Smooth muscle cell (in vitro differentiated cells): ENCODE measurements at regions not wholly inside any gene's neighbourhood (a gene's known extent, or its start where the extent isn't known, plus 50 kb on each side); places are given as distances from the start of the nearest gene placed in this dataset.

ENCODE experiments used
- DNase-seq: peaks from one replicate; lab custom pipeline; 2025; ENCODE audit not compliant: unreplicated experiment; lab: John Stamatoyannopoulos, UW
- H2AFZ ChIP-seq: fragments of 200-600 bp; sonication (generic); 2 replicates; pipeline ENCODE4 v1.6.0; 2016; ENCODE audit warnings: antibody characterized with exemption, low read depth, mild to moderate bottlenecking
- H3F3A ChIP-seq: fragments of 200-600 bp; sonication (generic); 2 replicates; pipeline ENCODE4 v1.6.0; 2017; ENCODE audit warnings: antibody characterized with exemption, low read depth
- H3K27ac ChIP-seq: fragments of 200-600 bp; sonication (generic); 2 replicates; pipeline ENCODE4 v1.5.1; 2016; ENCODE audit warnings: low read depth, mild to moderate bottlenecking
- H3K27me3 ChIP-seq: fragments of 200-600 bp; sonication (generic); 2 replicates; pipeline ENCODE4 v1.6.1; 2016; ENCODE audit warnings: low read depth, mild to moderate bottlenecking
- H3K36me3 ChIP-seq: fragments of 200-600 bp; sonication (generic); 2 replicates; pipeline ENCODE4 v1.5.1; 2016; ENCODE audit warnings: low read depth
- H3K4me1 ChIP-seq: fragments of 200-600 bp; sonication (generic); 2 replicates; pipeline ENCODE4 v1.5.1; 2016; ENCODE audit warnings: low read depth
- H3K4me2 ChIP-seq: fragments of 200-600 bp; sonication (generic); 2 replicates; pipeline ENCODE4 v1.6.0; 2016; ENCODE audit warnings: mild to moderate bottlenecking
- H3K4me3 ChIP-seq: fragments of 200-600 bp; sonication (generic); 2 replicates; pipeline ENCODE4 v1.5.1; 2016; ENCODE audit warnings: mild to moderate bottlenecking
- H3K79me2 ChIP-seq: fragments of 200-600 bp; sonication (generic); 2 replicates; pipeline ENCODE4 v1.6.0; 2016; ENCODE audit warnings: low read depth, mild to moderate bottlenecking
- H3K9ac ChIP-seq: fragments of 200-600 bp; sonication (generic); 2 replicates; pipeline ENCODE4 v1.6.0; 2016; ENCODE audit warnings: low read depth
- H3K9me3 ChIP-seq: fragments of 200-600 bp; sonication (generic); replicated peaks from 2 replicates; pipeline ENCODE4 v1.5.1; 2016; ENCODE audit warnings: low read depth
- H4K20me1 ChIP-seq: fragments of 200-600 bp; sonication (generic); 2 replicates; pipeline ENCODE4 v1.6.0; 2016; ENCODE audit warnings: low read depth
- WGBS: methylation state at CpG from one replicate; pipeline ENCODE4 v1.1.7; 2016; ENCODE audit warnings: low lambda C conversion rate; 5-methylcytosine and 5-hydroxymethylcytosine counted together
- TF ChIP-seq, protein P1 (sequence below): fragments of 200-600 bp; sonication (generic); IDR thresholded peaks from 2 replicates; pipeline ENCODE4 v1.5.1; 2017; ENCODE audit warnings: borderline replicate concordance, mild to moderate bottlenecking, antibody characterized with exemption; ENCODE audit not compliant: insufficient read depth, poor library complexity, severe bottlenecking

DNA sequence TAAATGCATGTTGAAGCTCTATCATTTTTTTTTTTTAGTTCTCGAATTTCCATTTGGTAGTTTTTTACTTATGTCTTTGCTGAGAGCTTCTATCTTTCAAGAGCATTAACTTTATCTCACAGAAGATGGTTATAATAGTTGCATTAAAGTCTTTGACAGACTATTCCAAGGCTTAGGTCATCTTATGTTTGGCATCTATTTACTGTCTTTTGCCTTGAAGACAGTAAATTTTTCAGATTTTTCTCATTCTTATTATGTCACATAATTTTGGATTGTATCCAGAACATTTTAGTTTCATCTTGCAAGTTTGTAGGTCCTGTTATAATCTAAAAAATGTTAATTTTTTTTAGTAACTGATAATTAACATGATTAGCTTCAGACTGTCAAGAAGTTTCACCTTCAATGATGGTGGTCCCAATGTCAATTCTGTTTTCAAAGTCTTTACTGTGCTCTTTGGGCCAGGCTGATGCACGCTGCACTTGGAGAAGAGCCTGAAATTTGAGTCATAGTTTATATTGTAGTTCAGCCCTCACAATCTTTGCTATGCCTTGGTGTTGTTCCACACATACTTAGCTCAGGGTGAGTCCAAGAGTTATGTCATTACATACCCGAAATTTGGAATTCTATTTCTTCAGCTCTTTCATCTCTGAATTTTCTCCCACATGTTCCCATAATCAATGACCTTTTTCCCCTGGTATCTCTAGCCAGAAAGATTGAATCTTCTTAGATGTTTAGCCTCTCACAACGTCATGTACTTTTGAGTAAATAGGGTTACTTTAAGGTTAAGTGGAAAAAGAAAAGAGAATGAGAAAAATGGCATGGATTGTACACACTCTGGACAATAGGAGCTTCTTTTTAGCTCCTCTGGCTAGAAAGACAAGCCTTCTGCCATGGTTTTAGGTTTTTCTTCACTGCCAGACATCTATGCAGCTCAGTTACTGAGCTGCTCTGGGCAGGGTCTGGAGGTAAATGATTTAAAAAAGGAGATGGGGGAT, 110.3 kb upstream of the BTBD3 start:
- no peaks in the 10 kb centered on the region for H3K36me3 ChIP-seq
- no peak for DNase-seq
- WGBS, result 47% methylated on average over 4 of the region's 4 CpGs

DNA sequence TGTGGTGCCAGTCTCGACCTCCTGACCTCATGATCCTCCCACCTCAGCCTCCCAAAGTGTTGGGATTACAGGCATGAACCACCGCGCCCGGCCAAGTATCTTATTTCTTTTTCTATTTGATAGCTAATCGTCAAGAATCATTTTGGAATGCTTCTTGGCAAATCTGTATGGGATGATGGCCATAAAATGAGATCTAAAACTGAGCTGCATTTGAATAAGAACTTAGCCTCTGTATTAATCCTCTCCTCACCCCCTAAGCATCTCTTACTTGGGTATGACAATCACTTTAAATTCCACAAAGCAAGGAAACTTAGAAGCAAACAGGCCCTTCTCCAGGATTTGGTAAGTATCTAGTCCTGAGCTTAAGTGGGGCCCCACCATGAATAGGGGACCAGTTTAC, 108.9 kb upstream of the BTBD3 start:
- TF ChIP-seq, protein P1, sequence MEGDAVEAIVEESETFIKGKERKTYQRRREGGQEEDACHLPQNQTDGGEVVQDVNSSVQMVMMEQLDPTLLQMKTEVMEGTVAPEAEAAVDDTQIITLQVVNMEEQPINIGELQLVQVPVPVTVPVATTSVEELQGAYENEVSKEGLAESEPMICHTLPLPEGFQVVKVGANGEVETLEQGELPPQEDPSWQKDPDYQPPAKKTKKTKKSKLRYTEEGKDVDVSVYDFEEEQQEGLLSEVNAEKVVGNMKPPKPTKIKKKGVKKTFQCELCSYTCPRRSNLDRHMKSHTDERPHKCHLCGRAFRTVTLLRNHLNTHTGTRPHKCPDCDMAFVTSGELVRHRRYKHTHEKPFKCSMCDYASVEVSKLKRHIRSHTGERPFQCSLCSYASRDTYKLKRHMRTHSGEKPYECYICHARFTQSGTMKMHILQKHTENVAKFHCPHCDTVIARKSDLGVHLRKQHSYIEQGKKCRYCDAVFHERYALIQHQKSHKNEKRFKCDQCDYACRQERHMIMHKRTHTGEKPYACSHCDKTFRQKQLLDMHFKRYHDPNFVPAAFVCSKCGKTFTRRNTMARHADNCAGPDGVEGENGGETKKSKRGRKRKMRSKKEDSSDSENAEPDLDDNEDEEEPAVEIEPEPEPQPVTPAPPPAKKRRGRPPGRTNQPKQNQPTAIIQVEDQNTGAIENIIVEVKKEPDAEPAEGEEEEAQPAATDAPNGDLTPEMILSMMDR, result no peak
- no peaks in the 10 kb centered on the region for H3K79me2 ChIP-seq
- 91% methylated on average over 5 of the region's 5 CpGs for WGBS
- H3K36me3 ChIP-seq, result no peaks in the 10 kb centered on the region
- H3K4me3 ChIP-seq, result no peak overlapping the region
- H3F3A ChIP-seq, result peaks cover 7% of the 10 kb centered on the region
- no peaks in the 10 kb centered on the region for H3K27me3 ChIP-seq
- DNase-seq, result no peak
- H3K4me2 ChIP-seq, result no peak overlapping the region
- no peak overlapping the region for H3K27ac ChIP-seq
- no peaks in the 10 kb centered on the region for H3K9me3 ChIP-seq
- no peak overlapping the region for H2AFZ ChIP-seq
- H4K20me1 ChIP-seq, result no peaks in the 10 kb centered on the region
- H3K9ac ChIP-seq, result no peak overlapping the region
- H3K4me1 ChIP-seq, result peaks cover 24% of the 10 kb centered on the region

More for the DNA sequence above, 110.3 kb upstream of the BTBD3 start:
- no peaks in the 10 kb centered on the region for H3K9me3 ChIP-seq
- H3K4me3 ChIP-seq, result no peak overlapping the region
- peak overlapping the region; percentile 43 for H3K27ac ChIP-seq
- no peak overlapping the region for H3K9ac ChIP-seq
- H3K4me1 ChIP-seq, result peaks cover 24% of the 10 kb centered on the region
- TF ChIP-seq, protein P1, result no peak
- no peaks in the 10 kb centered on the region for H3K79me2 ChIP-seq
- no peaks in the 10 kb centered on the region for H3K27me3 ChIP-seq
- no peaks in the 10 kb centered on the region for H4K20me1 ChIP-seq
- no peaks in the 10 kb centered on the region for H3F3A ChIP-seq
- no peak overlapping the region for H2AFZ ChIP-seq
- H3K4me2 ChIP-seq, result peak overlapping the region; percentile 56

DNA sequence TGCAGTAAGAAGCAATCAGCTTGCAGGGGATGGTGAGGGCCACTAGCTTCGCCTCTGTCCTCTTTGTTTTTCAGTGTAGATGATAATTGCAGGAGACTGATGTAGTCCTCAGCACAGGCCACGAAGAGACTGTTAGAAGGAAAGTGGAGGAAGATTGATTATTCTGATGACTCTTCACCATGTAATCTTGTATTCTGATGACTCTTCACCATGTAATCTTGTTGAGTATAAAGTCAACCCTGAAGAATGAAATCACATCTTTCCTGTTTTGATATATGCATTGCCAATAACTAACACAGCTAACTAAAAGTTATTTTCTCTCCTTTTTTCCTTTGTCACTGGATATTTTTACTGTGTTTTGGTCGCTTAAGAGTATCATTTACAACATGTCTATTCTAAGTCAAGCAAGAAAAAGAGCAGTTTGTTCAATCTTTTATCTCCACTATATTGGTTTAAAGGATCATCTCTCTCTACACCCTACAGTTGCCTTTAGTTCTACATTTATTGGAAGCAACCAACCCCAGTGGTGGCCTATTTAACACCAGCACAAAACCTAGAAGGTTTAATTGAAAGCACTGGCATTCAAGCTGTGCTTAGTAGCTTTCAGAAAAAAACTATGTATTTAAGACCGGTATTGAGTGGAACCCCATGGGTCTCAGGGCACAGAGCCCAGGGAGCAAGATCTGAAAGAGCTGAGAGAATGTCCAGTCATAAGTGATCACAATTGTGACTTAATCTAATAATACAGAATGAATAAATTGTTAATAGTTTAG, 107.2 kb upstream of the BTBD3 start:
- Histone ChIP-seq H3K4me3 (no peak overlapping the region), H3K79me2 (no peaks in the 10 kb centered on the region), H3F3A (peaks cover 7% of the 10 kb centered on the region), H3K27me3 (no peaks in the 10 kb centered on the region), H3K4me2 (peak overlapping the region; percentile 50), H3K27ac (peak overlapping the region; percentile 66), H3K9me3 (no peaks in the 10 kb centered on the region), H2AFZ (peak overlapping the region; percentile 56), H4K20me1 (no peaks in the 10 kb centered on the region), H3K4me1 (peaks cover 24% of the 10 kb centered on the region), H3K36me3 (no peaks in the 10 kb centered on the region), H3K9ac (peak overlapping the region; percentile 4)
- TF ChIP-seq, protein P1, result no peak
- WGBS, result 45% methylated on average over 4 of the region's 4 CpGs
- no peak for DNase-seq
